ENCODE measurements at regions not wholly inside any gene's neighbourhood (a gene's known extent, or its start where the extent isn't known, plus 50 kb on each side); places are given as distances from the start of the nearest gene placed in this dataset.

- DNase-seq (ENCODE audit: low read depth in 2 of 2): no peak
These were observed 76.4 kb upstream of the PRSS58 start for GRCh38 chr7:142334236-142334635.

- DNase-seq (ENCODE audit: low read depth in 2 of 2): no peak
These were observed 74.6 kb upstream of the PRSS58 start for GRCh38 chr7:142332421-142332820.

- no peak for DNase-seq (ENCODE audit: low read depth in 2 of 2)
These were observed 74.1 kb upstream of the PRSS58 start for GRCh38 chr7:142331941-142332340.

- no peak for DNase-seq (ENCODE audit: low read depth in 2 of 2)
These were observed 71.4 kb upstream of the PRSS58 start for GRCh38 chr7:142329062-142329790.

GRCh38 chr7:142328551-142328950, 70.7 kb upstream of the PRSS58 start:
- no peak for DNase-seq (ENCODE audit: low read depth in 2 of 2)

GRCh38 chr7:142327628-142328405, 70.0 kb upstream of the PRSS58 start:
- DNase-seq (ENCODE audit: low read depth in 2 of 2): no peak

- peak in 1 of 2 donors; percentile 22 for DNase-seq (ENCODE audit: low read depth in 2 of 2)
These were observed 65.8 kb upstream of the PRSS58 start for GRCh38 chr7:142323706-142324105.

GRCh38 chr7:142321391-142321790, 63.5 kb upstream of the PRSS58 start:
- no peak for DNase-seq (ENCODE audit: low read depth in 2 of 2)

GRCh38 chr7:142320883-142321282, 63.0 kb upstream of the PRSS58 start:
- no peak for DNase-seq (ENCODE audit: low read depth in 2 of 2)

GRCh38 chr7:142319970-142320369, 62.1 kb upstream of the PRSS58 start:
- DNase-seq (ENCODE audit: low read depth in 2 of 2): no peak

GRCh38 chr7:142314281-142314680, 56.4 kb upstream of the PRSS58 start:
- DNase-seq (ENCODE audit: low read depth in 2 of 2): no peak

GRCh38 chr7:142313528-142313927, 55.7 kb upstream of the PRSS58 start:
- no peak for DNase-seq (ENCODE audit: low read depth in 2 of 2)

- DNase-seq (ENCODE audit: low read depth in 2 of 2): no peak
These were observed 54.0 kb upstream of the PRSS58 start for GRCh38 chr7:142311876-142312275.

GRCh38 chr7:142308918-142309317, 51.1 kb upstream of the PRSS58 start:
- no peak for DNase-seq (ENCODE audit: low read depth in 2 of 2)

- DNase-seq (ENCODE audit: low read depth in 2 of 2): no peak
These were observed 50.5 kb upstream of the PRSS58 start for GRCh38 chr7:142308326-142308725.

All from stimulated activated CD8-positive, alpha-beta memory T cell treated with anti-CD3 and anti-CD28 coated beads, Interleukin-2, amount 100 ng/mL, for 1 hour (primary cell).